PC-3 (cell line): ENCODE measurements at regions not wholly inside any gene's neighbourhood (a gene's known extent, or its start where the extent isn't known, plus 50 kb on each side); places are given as distances from the start of the nearest gene placed in this dataset.

ENCODE experiments used
- ATAC-seq: fragments of 200-7000 bp; cut with Tn5 transposase; 2 replicates; pipeline ENCODE4 v1.9.1; 2020; ENCODE audit warnings: mild to moderate bottlenecking, moderate library complexity
- BruUV-seq: library from RNA; stranded (reverse); fragments of 400-500 nt; replicated peaks from 2 replicates; lab custom pipeline; 2021; lab: Mats Ljungman, UMichigan
- CTCF ChIA-PET: fragments of 300-600 bp; sonication (Branson Sonifier 250); formaldehyde crosslinking; loops from one replicate; lab custom pipeline; 2022; ENCODE audit warnings: antibody characterized with exemption; lab: Charles Lee
- POLR2A ChIA-PET: fragments of 300-600 bp; sonication (Branson Sonifier 250); formaldehyde crosslinking; loops from one replicate; lab custom pipeline; 2022; ENCODE audit warnings: antibody characterized with exemption; ENCODE audit not compliant: unreplicated experiment; lab: Charles Lee
- DNase-seq: peaks from one replicate; pipeline ENCODE4 v3.0.0-alpha.2; 2015
- H2AFZ ChIP-seq: fragments of 300-600 bp; sonication (generic); 2 replicates; pipeline ENCODE4 v1.6.0; 2016; ENCODE audit warnings: antibody characterized with exemption, low read length
- H3F3A ChIP-seq: fragments of 300-600 bp; sonication (generic); one replicate; pipeline ENCODE4 v1.6.0; 2017; ENCODE audit warnings: antibody characterized with exemption, low read length, control low read depth, mild to moderate bottlenecking; ENCODE audit not compliant: unreplicated experiment
- H3K27ac ChIP-seq: fragments of 300-600 bp; sonication (generic); 2 replicates; pipeline ENCODE4 v1.5.1; 2016; ENCODE audit warnings: mild to moderate bottlenecking, low read length
- H3K27me3 ChIP-seq: fragments of 300-600 bp; sonication (generic); 2 replicates; pipeline ENCODE4 v1.6.1; 2016; ENCODE audit warnings: low read length, mixed read lengths
- H3K36me3 ChIP-seq: fragments of 300-600 bp; sonication (generic); 2 replicates; pipeline ENCODE4 v1.6.1; 2016; ENCODE audit warnings: low read depth, mixed run types, low read length, mixed read lengths
- H3K4me1 ChIP-seq: fragments of 300-600 bp; sonication (generic); 2 replicates; pipeline ENCODE4 v1.5.1; 2016; ENCODE audit warnings: low read length; ENCODE audit not compliant: insufficient read depth
- H3K4me2 ChIP-seq: fragments of 300-600 bp; sonication (generic); 2 replicates; pipeline ENCODE4 v1.6.0; 2016; ENCODE audit warnings: low read length
- H3K4me3 ChIP-seq: fragments of 300-600 bp; sonication (generic); 2 replicates; pipeline ENCODE4 v1.5.1; 2016; ENCODE audit warnings: mild to moderate bottlenecking, low read length, mixed read lengths
- H3K79me2 ChIP-seq: fragments of 300-600 bp; sonication (generic); 2 replicates; pipeline ENCODE4 v1.6.1; 2017; ENCODE audit warnings: low read length, mixed read lengths
- H3K9ac ChIP-seq: fragments of 300-600 bp; sonication (generic); 2 replicates; pipeline ENCODE4 v1.6.0; 2016; ENCODE audit warnings: mild to moderate bottlenecking, low read length
- H3K9me2 ChIP-seq: fragments of 300-600 bp; sonication (generic); replicated peaks from 2 replicates; pipeline ENCODE4 v1.6.1; 2016; ENCODE audit warnings: mixed run types, low read length, mixed read lengths
- H3K9me3 ChIP-seq: fragments of 300-600 bp; sonication (generic); 2 replicates; pipeline ENCODE4 v1.6.1; 2016; ENCODE audit warnings: low read length, mixed read lengths
- H4K20me1 ChIP-seq: fragments of 300-600 bp; sonication (generic); 2 replicates; pipeline ENCODE4 v1.6.1; 2016; ENCODE audit warnings: low read length, mixed read lengths
- EZH2 ChIP-seq: fragments of 300-600 bp; sonication (generic); IDR thresholded peaks from one replicate; pipeline ENCODE4 v1.6.1; 2017; ENCODE audit warnings: antibody characterized with exemption, mild to moderate bottlenecking, low read length; ENCODE audit not compliant: unreplicated experiment
- EZH2phosphoT487 ChIP-seq: fragments of 300-600 bp; sonication (generic); IDR thresholded peaks from 2 replicates; pipeline ENCODE4 v1.6.1; 2018; ENCODE audit warnings: mild to moderate bottlenecking, antibody characterized with exemption, low read length, borderline replicate concordance
- intact Hi-C: fragments of 100-400 bp; cut with micrococcal nuclease; formaldehyde crosslinking; loops from 2 replicates; pipeline ENCODE4 v1.9.0; 2023
- TF ChIP-seq, protein P1 (sequence below): fragments of 300-600 bp; sonication (generic); conservative IDR thresholded peaks from 2 replicates; pipeline ENCODE4 v1.5.1; 2017; ENCODE audit warnings: antibody characterized with exemption, low read depth, mild to moderate bottlenecking, low read length

DNA sequence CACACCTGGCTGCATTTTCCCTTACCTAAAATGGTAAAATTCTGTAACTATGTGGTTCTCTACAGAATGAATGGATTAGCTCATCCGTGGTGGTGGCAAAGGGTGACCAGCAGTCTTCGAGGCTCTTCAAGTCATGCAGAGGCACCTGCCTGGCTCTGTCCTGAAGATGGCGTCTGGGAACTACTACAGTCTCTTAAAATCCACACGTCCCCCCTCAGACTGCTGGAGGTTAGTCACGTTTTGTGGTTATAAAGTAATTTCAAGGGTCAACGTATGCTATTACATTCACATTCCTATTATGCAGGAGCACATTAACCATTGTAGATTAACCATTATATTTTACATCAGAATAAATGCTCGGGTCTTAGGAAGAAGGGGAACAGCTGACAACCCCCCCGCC is 616.7 kb downstream of the GALR1 start:
- peaks cover 26% of the 10 kb centered on the region for H3K27me3 ChIP-seq
- no peaks in the 10 kb centered on the region for H3F3A ChIP-seq
- BruUV-seq: no TSS peak
- ATAC-seq (no peak), DNase-seq (no peak)
- ChIA-PET CTCF (no interaction called here), POLR2A (no interaction called here)
- H3K36me3 ChIP-seq: no peaks in the 10 kb centered on the region
- no peak overlapping the region for H3K9ac ChIP-seq
- H3K4me3 ChIP-seq: no peak overlapping the region
- no peak overlapping the region for H3K27ac ChIP-seq
- H2AFZ ChIP-seq: no peak overlapping the region
- H3K9me2 ChIP-seq: no peaks in the 10 kb centered on the region
- no peaks in the 10 kb centered on the region for H3K9me3 ChIP-seq
- no peaks in the 10 kb centered on the region for H4K20me1 ChIP-seq
- intact Hi-C loops: no loop called here
- no peak for TF ChIP-seq EZH2phosphoT487
- TF ChIP-seq, protein P1, sequence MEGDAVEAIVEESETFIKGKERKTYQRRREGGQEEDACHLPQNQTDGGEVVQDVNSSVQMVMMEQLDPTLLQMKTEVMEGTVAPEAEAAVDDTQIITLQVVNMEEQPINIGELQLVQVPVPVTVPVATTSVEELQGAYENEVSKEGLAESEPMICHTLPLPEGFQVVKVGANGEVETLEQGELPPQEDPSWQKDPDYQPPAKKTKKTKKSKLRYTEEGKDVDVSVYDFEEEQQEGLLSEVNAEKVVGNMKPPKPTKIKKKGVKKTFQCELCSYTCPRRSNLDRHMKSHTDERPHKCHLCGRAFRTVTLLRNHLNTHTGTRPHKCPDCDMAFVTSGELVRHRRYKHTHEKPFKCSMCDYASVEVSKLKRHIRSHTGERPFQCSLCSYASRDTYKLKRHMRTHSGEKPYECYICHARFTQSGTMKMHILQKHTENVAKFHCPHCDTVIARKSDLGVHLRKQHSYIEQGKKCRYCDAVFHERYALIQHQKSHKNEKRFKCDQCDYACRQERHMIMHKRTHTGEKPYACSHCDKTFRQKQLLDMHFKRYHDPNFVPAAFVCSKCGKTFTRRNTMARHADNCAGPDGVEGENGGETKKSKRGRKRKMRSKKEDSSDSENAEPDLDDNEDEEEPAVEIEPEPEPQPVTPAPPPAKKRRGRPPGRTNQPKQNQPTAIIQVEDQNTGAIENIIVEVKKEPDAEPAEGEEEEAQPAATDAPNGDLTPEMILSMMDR: no peak
- no peak for TF ChIP-seq EZH2
- no peaks in the 10 kb centered on the region for H3K79me2 ChIP-seq
- no peak overlapping the region for H3K4me2 ChIP-seq
- H3K4me1 ChIP-seq: no peaks in the 10 kb centered on the region

DNA sequence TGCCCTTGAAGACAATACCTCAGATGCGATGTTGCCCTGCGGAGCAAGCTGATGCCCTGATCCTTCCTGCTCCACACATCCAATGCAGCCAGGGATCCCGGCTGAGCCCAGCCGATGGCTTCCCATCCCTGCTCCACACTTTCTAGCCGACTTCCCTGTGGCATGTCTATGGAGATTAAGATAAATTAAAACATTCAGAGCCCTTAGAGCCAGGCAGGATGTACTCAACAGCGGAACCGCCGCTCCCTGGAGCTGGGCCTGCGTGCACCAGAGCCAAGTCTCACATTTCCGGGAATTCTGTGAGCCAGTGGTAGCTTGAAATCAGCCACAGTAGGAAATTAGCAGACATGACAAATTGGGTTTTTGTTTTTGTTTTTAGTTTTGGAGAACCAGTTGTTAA is 620.6 kb downstream of the GALR1 start:
- no peak for ATAC-seq

DNA sequence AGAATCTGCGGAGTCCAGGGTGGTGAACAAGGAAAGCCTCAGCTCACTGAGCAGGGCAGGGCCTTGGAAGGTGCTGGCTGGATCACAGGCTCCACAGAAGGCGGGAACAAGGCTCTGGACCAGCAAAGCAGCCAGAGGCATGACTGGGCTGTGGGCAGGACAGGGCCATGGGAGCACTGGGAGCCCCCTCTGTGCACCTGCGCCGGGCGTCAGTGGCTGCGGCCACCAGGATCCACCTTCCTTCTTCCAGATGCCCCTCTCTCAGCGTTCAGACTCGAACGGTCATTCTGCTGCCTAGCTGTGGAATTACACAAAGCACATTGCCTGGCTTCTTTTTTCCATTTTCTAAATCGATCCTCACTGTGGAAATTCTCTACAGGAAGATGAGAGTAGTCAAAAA is 621.2 kb downstream of the GALR1 start:
- Histone ChIP-seq H3K9me2 (no peaks in the 10 kb centered on the region), H2AFZ (no peak overlapping the region), H3K9ac (no peak overlapping the region), H3K4me2 (no peak overlapping the region), H3K9me3 (no peaks in the 10 kb centered on the region), H3K27ac (no peak overlapping the region), H3K36me3 (no peaks in the 10 kb centered on the region), H3K79me2 (no peaks in the 10 kb centered on the region), H3K27me3 (peaks cover 51% of the 10 kb centered on the region), H4K20me1 (no peaks in the 10 kb centered on the region), H3K4me3 (no peak overlapping the region), H3K4me1 (no peaks in the 10 kb centered on the region), H3F3A (no peaks in the 10 kb centered on the region)
- DNase-seq (no peak), ATAC-seq (no peak)
- CTCF ChIA-PET: no interaction called here
- POLR2A ChIA-PET: no interaction called here
- BruUV-seq: no TSS peak
- TF ChIP-seq, protein P1: no peak
- TF ChIP-seq EZH2: no peak
- TF ChIP-seq EZH2phosphoT487: no peak
- intact Hi-C loops: no loop called here

More for the DNA sequence above, 620.6 kb downstream of the GALR1 start:
- Histone ChIP-seq H3K27ac (no peak overlapping the region), H4K20me1 (no peaks in the 10 kb centered on the region), H3K4me3 (no peak overlapping the region), H3K4me2 (no peak overlapping the region), H3K9ac (no peak overlapping the region), H3K4me1 (no peaks in the 10 kb centered on the region), H3K79me2 (no peaks in the 10 kb centered on the region), H2AFZ (no peak overlapping the region), H3F3A (no peaks in the 10 kb centered on the region), H3K36me3 (no peaks in the 10 kb centered on the region), H3K9me3 (no peaks in the 10 kb centered on the region), H3K27me3 (peaks cover 49% of the 10 kb centered on the region), H3K9me2 (no peaks in the 10 kb centered on the region)
- intact Hi-C loops: no loop called here
- TF ChIP-seq EZH2phosphoT487 (no peak), EZH2 (no peak)
- TF ChIP-seq, protein P1: no peak
- no TSS peak for BruUV-seq
- DNase-seq: no peak
- ChIA-PET CTCF (no interaction called here), POLR2A (no interaction called here)
